ENCODE measurements at regions not wholly inside any gene's neighbourhood (a gene's known extent, or its start where the extent isn't known, plus 50 kb on each side); places are given as distances from the start of the nearest gene placed in this dataset.

DNA sequence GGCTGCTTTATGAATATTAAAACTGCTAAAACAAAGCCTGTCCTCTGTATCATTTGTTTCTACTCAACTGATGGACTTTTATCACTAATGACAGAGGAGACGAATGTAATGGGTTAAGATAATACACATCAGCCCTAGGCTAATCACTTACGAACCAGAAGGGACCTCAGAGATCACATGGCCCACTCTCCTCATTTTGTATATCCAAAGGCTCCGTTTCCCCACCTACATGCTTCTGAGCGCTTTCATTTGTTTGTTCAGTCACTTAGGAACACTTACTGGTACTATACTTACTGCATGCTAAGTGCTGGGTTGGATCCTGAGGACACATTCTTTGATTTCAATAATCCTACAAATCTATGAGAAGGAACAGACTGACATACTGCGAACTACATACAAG is 169.3 kb downstream of the CEP135 start:
- Mint-ChIP-seq H3K9me3 (no peaks in the 10 kb centered on the region), H3K27me3 (ENCODE audit: insufficient read depth, low read depth) (peaks cover 2% of the 10 kb centered on the region), H3K4me3 (no peak overlapping the region), H3K27ac (no peak overlapping the region), H3K36me3 (peaks cover 6% of the 10 kb centered on the region), H3K4me1 (no peaks in the 10 kb centered on the region)
- Histone ChIP-seq H3K4me1 (no peaks in the 10 kb centered on the region), H3F3A (ENCODE audit: low read depth) (no peaks in the 10 kb centered on the region), H3K27ac (peak overlapping the region; percentile 34), H2AFZ (replicated peaks) (no peak overlapping the region), H3K27me3 (no peaks in the 10 kb centered on the region), H3K36me3 (no peaks in the 10 kb centered on the region), H3K79me2 (ENCODE audit: low read depth) (peaks cover 13% of the 10 kb centered on the region), H3K4me2 (no peak overlapping the region), H3K9ac (no peak overlapping the region), H3K4me3 (no peak overlapping the region), H4K20me1 (ENCODE audit: low read depth) (peaks cover 18% of the 10 kb centered on the region), H3K9me3 (ENCODE audit: low read depth) (no peaks in the 10 kb centered on the region)
- TF ChIP-seq, protein P1, sequence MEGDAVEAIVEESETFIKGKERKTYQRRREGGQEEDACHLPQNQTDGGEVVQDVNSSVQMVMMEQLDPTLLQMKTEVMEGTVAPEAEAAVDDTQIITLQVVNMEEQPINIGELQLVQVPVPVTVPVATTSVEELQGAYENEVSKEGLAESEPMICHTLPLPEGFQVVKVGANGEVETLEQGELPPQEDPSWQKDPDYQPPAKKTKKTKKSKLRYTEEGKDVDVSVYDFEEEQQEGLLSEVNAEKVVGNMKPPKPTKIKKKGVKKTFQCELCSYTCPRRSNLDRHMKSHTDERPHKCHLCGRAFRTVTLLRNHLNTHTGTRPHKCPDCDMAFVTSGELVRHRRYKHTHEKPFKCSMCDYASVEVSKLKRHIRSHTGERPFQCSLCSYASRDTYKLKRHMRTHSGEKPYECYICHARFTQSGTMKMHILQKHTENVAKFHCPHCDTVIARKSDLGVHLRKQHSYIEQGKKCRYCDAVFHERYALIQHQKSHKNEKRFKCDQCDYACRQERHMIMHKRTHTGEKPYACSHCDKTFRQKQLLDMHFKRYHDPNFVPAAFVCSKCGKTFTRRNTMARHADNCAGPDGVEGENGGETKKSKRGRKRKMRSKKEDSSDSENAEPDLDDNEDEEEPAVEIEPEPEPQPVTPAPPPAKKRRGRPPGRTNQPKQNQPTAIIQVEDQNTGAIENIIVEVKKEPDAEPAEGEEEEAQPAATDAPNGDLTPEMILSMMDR (IDR thresholded peaks at IDR 0.05): no peak
- no peak for TF ChIP-seq EZH2phosphoT487 (IDR thresholded peaks at IDR 0.05)
- TF ChIP-seq EZH2 (IDR thresholded peaks at IDR 0.05): no peak
- no peak for DNase-seq (ENCODE audit: low spot score)

DNA sequence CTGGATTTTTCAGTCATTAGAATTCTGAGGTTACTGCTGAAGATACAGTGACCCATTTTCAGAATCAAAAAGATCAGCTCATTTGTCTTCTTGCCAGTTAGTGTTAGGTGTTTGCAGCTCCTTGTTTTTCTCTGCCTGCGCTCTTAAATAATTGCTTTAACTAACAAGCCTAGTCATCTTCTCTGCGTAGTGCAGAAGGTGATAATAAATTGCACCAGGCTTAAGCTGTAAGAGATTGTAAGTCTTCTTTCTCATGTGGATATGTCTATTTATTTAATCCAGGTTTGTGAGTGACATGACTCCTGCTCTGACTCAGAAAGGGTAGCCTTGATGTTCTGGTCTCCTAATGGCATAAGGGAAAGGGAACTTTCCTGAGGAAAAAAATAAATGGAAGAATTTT is 167.2 kb downstream of the CEP135 start:
- TF ChIP-seq EZH2phosphoT487 (IDR thresholded peaks at IDR 0.05): no peak
- TF ChIP-seq EZH2 (IDR thresholded peaks at IDR 0.05): no peak
- TF ChIP-seq, protein P1 (IDR thresholded peaks at IDR 0.05): no peak
- H3K27me3 Mint-ChIP-seq (ENCODE audit: insufficient read depth, low read depth): peaks cover 2% of the 10 kb centered on the region
- Histone ChIP-seq H3K27me3 (no peaks in the 10 kb centered on the region), H3K27ac (no peak overlapping the region), H3K4me2 (no peak overlapping the region), H3F3A (ENCODE audit: low read depth) (peaks cover 7% of the 10 kb centered on the region), H3K4me1 (peaks cover 13% of the 10 kb centered on the region), H4K20me1 (ENCODE audit: low read depth) (peaks cover 32% of the 10 kb centered on the region), H3K9ac (no peak overlapping the region), H3K36me3 (no peaks in the 10 kb centered on the region), H3K79me2 (ENCODE audit: low read depth) (peaks cover 24% of the 10 kb centered on the region), H2AFZ (replicated peaks) (no peak overlapping the region), H3K9me3 (ENCODE audit: low read depth) (no peaks in the 10 kb centered on the region), H3K4me3 (no peak overlapping the region)
- no peak overlapping the region for H3K27ac Mint-ChIP-seq
- H3K9me3 Mint-ChIP-seq: no peaks in the 10 kb centered on the region
- H3K36me3 Mint-ChIP-seq: peaks cover 6% of the 10 kb centered on the region
- no peak overlapping the region for H3K4me3 Mint-ChIP-seq
- H3K4me1 Mint-ChIP-seq: peaks cover 6% of the 10 kb centered on the region
- DNase-seq (ENCODE audit: low spot score): no peak

DNA sequence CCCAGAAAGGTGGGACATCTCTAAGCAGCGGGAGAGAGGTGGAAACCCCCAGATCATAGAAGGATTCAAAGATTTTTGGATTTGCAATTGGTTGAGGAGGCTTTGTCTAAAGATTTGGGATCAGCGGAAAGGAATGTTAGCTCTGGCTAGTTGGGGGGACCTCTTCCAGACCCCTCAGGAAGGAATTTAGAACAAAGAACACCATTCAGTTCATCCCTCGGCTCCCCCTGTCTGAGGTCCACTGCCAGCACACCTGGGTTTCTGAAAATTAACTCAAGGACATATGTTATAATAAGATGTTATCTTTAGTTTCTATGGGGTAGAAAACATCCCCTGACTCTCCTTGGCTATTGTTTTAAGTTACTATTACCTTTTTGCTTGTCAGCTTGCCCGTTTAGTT is 163.6 kb downstream of the CEP135 start:
- Histone ChIP-seq H2AFZ (replicated peaks) (no peak overlapping the region), H3K9ac (no peak overlapping the region), H3K27me3 (no peaks in the 10 kb centered on the region), H4K20me1 (ENCODE audit: low read depth) (peaks cover 44% of the 10 kb centered on the region), H3K27ac (peak overlapping the region; percentile 71), H3K4me3 (no peak overlapping the region), H3K9me3 (ENCODE audit: low read depth) (no peaks in the 10 kb centered on the region), H3K36me3 (no peaks in the 10 kb centered on the region), H3K4me2 (peak overlapping the region; percentile 55), H3F3A (ENCODE audit: low read depth) (peaks cover 7% of the 10 kb centered on the region), H3K4me1 (peaks cover 13% of the 10 kb centered on the region), H3K79me2 (ENCODE audit: low read depth) (peaks cover 24% of the 10 kb centered on the region)
- peak; percentile 68 for DNase-seq (ENCODE audit: low spot score)
- Mint-ChIP-seq H3K27ac (peak overlapping the region; percentile 38), H3K9me3 (no peaks in the 10 kb centered on the region), H3K4me3 (no peak overlapping the region), H3K36me3 (peaks cover 6% of the 10 kb centered on the region), H3K4me1 (peaks cover 15% of the 10 kb centered on the region), H3K27me3 (ENCODE audit: insufficient read depth, low read depth) (peaks cover 2% of the 10 kb centered on the region)
- no peak for TF ChIP-seq EZH2 (IDR thresholded peaks at IDR 0.05)
- TF ChIP-seq, protein P1 (IDR thresholded peaks at IDR 0.05): peak; percentile 53
- no peak for TF ChIP-seq EZH2phosphoT487 (IDR thresholded peaks at IDR 0.05)
